HCT116 (cell line): ENCODE measurements at regions not wholly inside any gene's neighbourhood (a gene's known extent, or its start where the extent isn't known, plus 50 kb on each side); places are given as distances from the start of the nearest gene placed in this dataset.

ENCODE experiments used
- ATAC-seq: fragments of 200-7000 bp; cut with Tn5 transposase; 2 replicates; pipeline ENCODE4 v1.9.1; 2020; ENCODE audit warnings: mild to moderate bottlenecking, moderate library complexity
- BruUV-seq: library from RNA; stranded (reverse); fragments of 400-500 nt; replicated peaks from 2 replicates; lab custom pipeline; 2021; lab: Mats Ljungman, UMichigan
- CTCF ChIA-PET: fragments of 300-600 bp; sonication (Branson Sonifier 250); formaldehyde crosslinking; loops from one replicate; lab custom pipeline; 2021; ENCODE audit warnings: antibody characterized with exemption; lab: Charles Lee
- POLR2A ChIA-PET: fragments of 300-600, 350-600 bp; sonication (Branson Sonifier 250); formaldehyde crosslinking; loops from one replicate; lab custom pipeline; 2021; ENCODE audit warnings: antibody characterized with exemption; lab: Charles Lee
- RAD21 ChIA-PET, 2 experiments: fragments of 300-600 bp; sonication (Branson Sonifier 250); formaldehyde crosslinking; loops; one replicate each; lab custom pipeline; 2023; ENCODE audit warnings: low total read pairs in 2 of 2; ENCODE audit not compliant: uncharacterized antibody in 2 of 2, unreplicated experiment in 2 of 2, low non-redundant PET in 1 of 2; lab: Charles Lee
- DNase-seq: peaks from one replicate; pipeline ENCODE4 v3.0.0-alpha.2; 2010; ENCODE audit warnings: low read depth, low spot score
- H2AFZ ChIP-seq: fragments of 200-600 bp; shearing (Covaris generic), sonication (generic); 2 replicates; pipeline ENCODE4 v1.6.1; 2017; ENCODE audit warnings: low read depth, mixed run types, mixed read lengths, antibody characterized with exemption, low read length; ENCODE audit not compliant: poor library complexity, severe bottlenecking
- H3K27ac ChIP-seq: 2 replicates; pipeline ENCODE4 v1.5.1; 2012; ENCODE audit warnings: low read depth, low read length
- H3K27me3 ChIP-seq: fragments of 200-600 bp; sonication (generic); 2 replicates; pipeline ENCODE4 v1.6.1; 2016; ENCODE audit warnings: mixed run types, low read length, mixed read lengths; ENCODE audit not compliant: insufficient read depth
- H3K36me3 ChIP-seq, 2 experiments: fragments of 200-500 bp in 1 of 2; fragments of 200-600 bp in 1 of 2; sonication (Bioruptor generic) in 1 of 2; sonication (generic) in 1 of 2; 2 replicates each; pipeline versions ENCODE4 v1.5.1 to v1.6.1; 2014 to 2016; ENCODE audit warnings: low read length in 2 of 2, inconsistent platforms in 1 of 2, mixed read lengths in 1 of 2, mixed run types in 1 of 2; ENCODE audit not compliant: insufficient read depth in 2 of 2, control insufficient read depth in 1 of 2
- H3K4me1 ChIP-seq, 2 experiments: fragments of 200-600 bp in 1 of 2; sonication (generic) in 1 of 2; 2 replicates each; pipeline versions ENCODE4 v1.5.1 to v1.6.1; 2012 to 2017; ENCODE audit warnings: low read length in 2 of 2, inconsistent platforms in 1 of 2, mild to moderate bottlenecking in 1 of 2, mixed read lengths in 1 of 2, mixed run types in 1 of 2, moderate library complexity in 1 of 2; ENCODE audit not compliant: insufficient read depth in 2 of 2, control insufficient read depth in 1 of 2
- H3K4me2 ChIP-seq: fragments of 200-600 bp; sonication (generic); 2 replicates; pipeline ENCODE4 v1.6.1; 2017; ENCODE audit warnings: mixed run types, low read length, mixed read lengths
- H3K4me3 ChIP-seq, 2 experiments: fragments of 200-600 bp in 1 of 2; sonication (generic) in 1 of 2; replicated peaks in 1 of 2; 2 replicates each; pipeline ENCODE4 v1.5.1; 2011 to 2016; ENCODE audit warnings: low read length in 2 of 2, control low read depth in 1 of 2, low read depth in 1 of 2, mild to moderate bottlenecking in 1 of 2, mixed read lengths in 1 of 2, mixed run types in 1 of 2
- H3K79me2 ChIP-seq: fragments of 200-600 bp; sonication (generic); 2 replicates; pipeline ENCODE4 v1.6.1; 2017; ENCODE audit warnings: mild to moderate bottlenecking, mixed run types, low read length, moderate library complexity, mixed read lengths; ENCODE audit not compliant: insufficient read depth
- H3K9ac ChIP-seq: fragments of 200-600 bp; sonication (generic); 2 replicates; pipeline ENCODE4 v1.6.1; 2016; ENCODE audit warnings: low read length, mixed read lengths
- H3K9me2 ChIP-seq: fragments of 200-600 bp; sonication (generic), shearing (Covaris generic); 2 replicates; pipeline ENCODE4 v1.6.1; 2017; ENCODE audit warnings: mixed run types, mild to moderate bottlenecking, moderate library complexity; ENCODE audit not compliant: insufficient read depth
- H3K9me3 ChIP-seq, 2 experiments: fragments of 200-500 bp in 1 of 2; fragments of 200-600 bp in 1 of 2; sonication (Bioruptor generic) in 1 of 2; sonication (generic) in 1 of 2; 2 replicates each; pipeline ENCODE4 v1.6.1; 2014 to 2017; ENCODE audit warnings: low read length in 2 of 2, mixed read lengths in 2 of 2, inconsistent platforms in 1 of 2, low read depth in 1 of 2, mild to moderate bottlenecking in 1 of 2, mixed run types in 1 of 2, moderate library complexity in 1 of 2; ENCODE audit not compliant: control insufficient read depth in 1 of 2, insufficient read depth in 1 of 2
- H4K20me1 ChIP-seq: fragments of 200-600 bp; sonication (generic), shearing (Covaris generic); 2 replicates; pipeline ENCODE4 v1.6.1; 2017; ENCODE audit warnings: mixed run types, mild to moderate bottlenecking, moderate library complexity; ENCODE audit not compliant: insufficient read depth
- CBX3 ChIP-seq: IDR thresholded peaks from 2 replicates; pipeline ENCODE4 v1.6.1; 2012; ENCODE audit warnings: low read depth
- EGR1 ChIP-seq: IDR thresholded peaks from 2 replicates; pipeline ENCODE4 v1.6.1; 2012; ENCODE audit warnings: low read depth
- ELF1 ChIP-seq: IDR thresholded peaks from 2 replicates; pipeline ENCODE4 v1.6.1; 2012; ENCODE audit warnings: low read depth, borderline replicate concordance
- EZH2phosphoT487 ChIP-seq: fragments of 200-600 bp; IDR thresholded peaks from 2 replicates; pipeline ENCODE4 v1.6.1; 2018; ENCODE audit warnings: antibody characterized with exemption, borderline replicate concordance
- FOSL1 ChIP-seq: IDR thresholded peaks from 2 replicates; pipeline ENCODE4 v1.6.1; 2012; ENCODE audit warnings: low read depth
- JUND ChIP-seq: IDR thresholded peaks from 2 replicates; pipeline ENCODE4 v1.6.1; 2012
- POLR2A ChIP-seq: IDR thresholded peaks from 2 replicates; pipeline ENCODE4 v1.7.0; 2011; ENCODE audit warnings: borderline replicate concordance; ENCODE audit not compliant: insufficient read depth, insufficient read length; ENCODE audit errors: extremely low read depth
- POLR2AphosphoS5 ChIP-seq: IDR thresholded peaks from 2 replicates; pipeline ENCODE4 v1.6.1; 2011; ENCODE audit warnings: mild to moderate bottlenecking, low read depth, low read length, moderate library complexity
- RAD21 ChIP-seq: IDR thresholded peaks from 2 replicates; pipeline ENCODE4 v1.6.1; 2012; ENCODE audit warnings: low read depth, mild to moderate bottlenecking
- SIN3A ChIP-seq: IDR thresholded peaks from 2 replicates; pipeline ENCODE4 v1.6.1; 2012; ENCODE audit warnings: low read depth
- SP1 ChIP-seq: IDR thresholded peaks from 2 replicates; pipeline ENCODE4 v1.6.1; 2012; ENCODE audit warnings: low read depth
- SRF ChIP-seq: IDR thresholded peaks from 2 replicates; pipeline ENCODE4 v1.6.1; 2012; ENCODE audit warnings: low read depth
- TCF7L2 ChIP-seq: IDR thresholded peaks from 2 replicates; pipeline ENCODE4 v1.7.0; 2011; ENCODE audit warnings: borderline replicate concordance, inconsistent platforms; ENCODE audit not compliant: insufficient read depth, insufficient read length; ENCODE audit errors: extremely low read depth
- YY1 ChIP-seq: IDR thresholded peaks from 2 replicates; pipeline ENCODE4 v1.6.1; 2011; ENCODE audit warnings: low read length, low read depth, moderate library complexity, mild to moderate bottlenecking; ENCODE audit not compliant: insufficient replicate concordance; ENCODE audit errors: extremely low read depth
- ZFX ChIP-seq: fragments of 450-650 bp; IDR thresholded peaks from 2 replicates; pipeline ENCODE4 v1.6.1; 2017
- ZNF274 ChIP-seq: fragments of 200-500 bp; sonication (Bioruptor generic); IDR thresholded peaks from 2 replicates; pipeline ENCODE4 v1.6.1; 2014; ENCODE audit warnings: mild to moderate bottlenecking, low read depth, low read length, inconsistent platforms
- intact Hi-C: fragments of 100-400 bp; cut with micrococcal nuclease; formaldehyde crosslinking; loops from 2 replicates; pipeline ENCODE4 v1.10.0; 2022
- TF ChIP-seq, protein P1 (sequence below): IDR thresholded peaks from 2 replicates; pipeline ENCODE4 v1.6.1; 2011; ENCODE audit warnings: mild to moderate bottlenecking, low read length, moderate library complexity; ENCODE audit not compliant: insufficient replicate concordance; ENCODE audit errors: extremely low read depth

DNA sequence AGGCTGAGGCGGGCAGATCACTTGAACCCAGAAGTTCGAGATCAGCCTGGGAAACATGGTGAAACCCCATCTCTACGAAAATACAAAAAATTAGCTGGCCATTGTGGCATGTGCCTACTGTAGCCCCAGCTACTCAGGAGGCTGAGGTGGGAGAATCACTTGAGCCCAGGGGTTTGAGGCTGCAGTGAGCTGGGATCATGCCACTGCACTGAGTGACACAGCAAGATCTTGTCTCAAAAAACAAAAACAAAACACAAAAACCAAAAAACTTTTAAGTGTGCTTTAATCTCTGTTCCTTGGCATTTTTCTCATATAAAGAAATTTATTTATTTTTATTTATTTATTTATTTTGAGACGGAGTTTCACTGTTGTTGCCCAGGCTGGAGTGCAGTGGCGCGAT lies 208.2 kb downstream of the URB2 start:
- H3K36me3 ChIP-seq, result no peaks in the 10 kb centered on the region
- no peaks in the 10 kb centered on the region for H4K20me1 ChIP-seq
- TF ChIP-seq ZNF274 (no peak), FOSL1 (no peak), JUND (no peak), POLR2A (no peak), SRF (no peak), YY1 (no peak), ELF1 (no peak), EZH2phosphoT487 (no peak), SP1 (no peak), POLR2AphosphoS5 (no peak), RAD21 (no peak), TCF7L2 (no peak), EGR1 (no peak), CBX3 (no peak), SIN3A (no peak), ZFX (no peak)
- TF ChIP-seq, protein P1, sequence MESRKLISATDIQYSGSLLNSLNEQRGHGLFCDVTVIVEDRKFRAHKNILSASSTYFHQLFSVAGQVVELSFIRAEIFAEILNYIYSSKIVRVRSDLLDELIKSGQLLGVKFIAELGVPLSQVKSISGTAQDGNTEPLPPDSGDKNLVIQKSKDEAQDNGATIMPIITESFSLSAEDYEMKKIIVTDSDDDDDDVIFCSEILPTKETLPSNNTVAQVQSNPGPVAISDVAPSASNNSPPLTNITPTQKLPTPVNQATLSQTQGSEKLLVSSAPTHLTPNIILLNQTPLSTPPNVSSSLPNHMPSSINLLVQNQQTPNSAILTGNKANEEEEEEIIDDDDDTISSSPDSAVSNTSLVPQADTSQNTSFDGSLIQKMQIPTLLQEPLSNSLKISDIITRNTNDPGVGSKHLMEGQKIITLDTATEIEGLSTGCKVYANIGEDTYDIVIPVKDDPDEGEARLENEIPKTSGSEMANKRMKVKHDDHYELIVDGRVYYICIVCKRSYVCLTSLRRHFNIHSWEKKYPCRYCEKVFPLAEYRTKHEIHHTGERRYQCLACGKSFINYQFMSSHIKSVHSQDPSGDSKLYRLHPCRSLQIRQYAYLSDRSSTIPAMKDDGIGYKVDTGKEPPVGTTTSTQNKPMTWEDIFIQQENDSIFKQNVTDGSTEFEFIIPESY, result no peak
- RAD21 ChIA-PET, result no interaction called here
- no peak overlapping the region for H3K4me3 ChIP-seq
- no peak overlapping the region for H3K4me2 ChIP-seq
- ATAC-seq (no peak), DNase-seq (no peak)
- POLR2A ChIA-PET, result no interaction called here
- no peaks in the 10 kb centered on the region for H3K9me2 ChIP-seq
- no peaks in the 10 kb centered on the region for H3K79me2 ChIP-seq
- no peak overlapping the region for H2AFZ ChIP-seq
- no peaks in the 10 kb centered on the region for H3K4me1 ChIP-seq
- H3K27me3 ChIP-seq, result no peaks in the 10 kb centered on the region; the same call in 1 of the 2 replicates
- intact Hi-C loops, result no loop called here
- CTCF ChIA-PET, result no interaction called here
- no TSS peak for BruUV-seq
- H3K27ac ChIP-seq, result no peak overlapping the region
- no peaks in the 10 kb centered on the region for H3K9me3 ChIP-seq
- no peak overlapping the region for H3K9ac ChIP-seq
